ENCODE measurements at regions not wholly inside any gene's neighbourhood (a gene's known extent, or its start where the extent isn't known, plus 50 kb on each side); places are given as distances from the start of the nearest gene placed in this dataset.

DNA sequence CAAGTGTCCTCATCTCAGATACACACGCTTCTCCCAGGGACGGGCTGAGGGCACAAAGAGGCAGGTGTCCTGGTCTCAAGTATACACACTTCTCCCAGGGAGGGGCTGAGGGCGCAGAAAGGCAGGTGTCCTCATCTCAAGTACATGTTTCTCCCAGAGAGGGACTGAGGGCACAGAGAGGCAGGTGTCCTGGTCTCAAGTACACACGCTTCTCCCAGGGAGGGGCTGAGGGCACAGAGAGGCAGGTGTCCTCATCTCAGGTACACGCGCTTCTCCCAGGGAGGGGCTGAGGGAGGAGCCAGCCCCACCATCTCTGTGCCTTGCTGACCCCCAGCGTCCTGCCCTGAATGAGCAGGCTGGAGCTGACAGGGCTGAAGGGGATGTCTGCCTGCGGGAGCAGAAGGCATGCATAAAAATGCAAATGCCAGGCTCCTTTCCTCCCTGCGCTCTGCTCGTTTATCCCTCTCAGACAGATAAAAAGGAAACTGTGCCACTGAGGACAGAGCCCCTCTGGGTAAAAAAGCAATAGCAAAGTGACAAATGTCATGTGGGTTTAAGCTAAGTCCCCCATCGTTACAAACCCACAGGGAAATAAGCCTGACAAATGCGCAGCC, 96.1 kb upstream of the UQCRFS1 start:
- no peaks in the 10 kb centered on the region for H3F3A ChIP-seq (ENCODE audit: insufficient read depth, low read length, poor library complexity, severe bottlenecking)
- H3K27ac ChIP-seq (ENCODE audit: low read length) = no peak overlapping the region
- no peaks in the 10 kb centered on the region for H3K79me2 ChIP-seq (replicated peaks; ENCODE audit: insufficient read depth, low read length)
- H3K9ac ChIP-seq (ENCODE audit: low read length) = peak overlapping the region; percentile 38
- H3K27me3 ChIP-seq (ENCODE audit: insufficient read depth, low read depth, low read length) = peaks cover 3% of the 10 kb centered on the region
- H3K4me3 ChIP-seq (ENCODE audit: low read length) = peak overlapping the region; percentile 54
- peak overlapping the region; percentile 41 for H3K4me2 ChIP-seq (ENCODE audit: low read length)
- H2AFZ ChIP-seq (ENCODE audit: low read depth, low read length) = no peak overlapping the region
- no peak for TF ChIP-seq EZH2 (IDR thresholded peaks at IDR 0.05; ENCODE audit: borderline replicate concordance, insufficient read depth, low read length, poor library complexity, severe bottlenecking)
- TF ChIP-seq CTCF (IDR thresholded peaks at IDR 0.05; ENCODE audit: poor library complexity, severe bottlenecking) = no peak
- peak; percentile 8 for TF ChIP-seq SMC3 (conservative IDR thresholded peaks at IDR 0.05; ENCODE audit: poor library complexity)
- no peaks in the 10 kb centered on the region for H3K9me3 ChIP-seq (ENCODE audit: low read length)
- H3K9me2 ChIP-seq (ENCODE audit: insufficient read depth, low read length) = no peaks in the 10 kb centered on the region
- H4K20me1 ChIP-seq (ENCODE audit: insufficient read depth) = no peaks in the 10 kb centered on the region
- no peaks in the 10 kb centered on the region for H3K36me3 ChIP-seq (ENCODE audit: insufficient read depth, low read length)

- Histone ChIP-seq H3F3A (ENCODE audit: insufficient read depth, low read length, poor library complexity, severe bottlenecking) (no peaks in the 10 kb centered on the region), H2AFZ (ENCODE audit: low read depth, low read length) (no peak overlapping the region), H3K27me3 (ENCODE audit: insufficient read depth, low read depth, low read length) (peaks cover 3% of the 10 kb centered on the region), H3K9me2 (ENCODE audit: insufficient read depth, low read length) (no peaks in the 10 kb centered on the region), H4K20me1 (ENCODE audit: insufficient read depth) (no peaks in the 10 kb centered on the region), H3K9ac (ENCODE audit: low read length) (peak overlapping the region; percentile 38), H3K4me2 (ENCODE audit: low read length) (peak overlapping the region; percentile 41), H3K4me3 (ENCODE audit: low read length) (peak overlapping the region; percentile 54), H3K36me3 (ENCODE audit: insufficient read depth, low read length) (no peaks in the 10 kb centered on the region), H3K9me3 (ENCODE audit: low read length) (no peaks in the 10 kb centered on the region), H3K27ac (ENCODE audit: low read length) (no peak overlapping the region), H3K79me2 (replicated peaks; ENCODE audit: insufficient read depth, low read length) (no peaks in the 10 kb centered on the region)
- TF ChIP-seq EP300 (conservative IDR thresholded peaks at IDR 0.05; ENCODE audit: poor library complexity, severe bottlenecking) (no peak), POLR2AphosphoS5 (IDR thresholded peaks at IDR 0.05) (no peak), MXI1 (conservative IDR thresholded peaks at IDR 0.05; ENCODE audit: poor library complexity, severe bottlenecking) (no peak), REST (IDR thresholded peaks at IDR 0.05; ENCODE audit: borderline replicate concordance) (no peak), EZH2 (IDR thresholded peaks at IDR 0.05; ENCODE audit: borderline replicate concordance, insufficient read depth, low read length, poor library complexity, severe bottlenecking) (no peak), CTCF (IDR thresholded peaks at IDR 0.05; ENCODE audit: poor library complexity, severe bottlenecking) (no peak), RAD21 (conservative IDR thresholded peaks at IDR 0.05) (no peak), TAF1 (IDR thresholded peaks at IDR 0.05; ENCODE audit: low read depth) (no peak), SMC3 (conservative IDR thresholded peaks at IDR 0.05; ENCODE audit: poor library complexity) (no peak)
These were observed 96.7 kb upstream of the UQCRFS1 start for GRCh38 chr19:29309637-29310036.

Data from neural cell (in vitro differentiated cells).